Duodenal mucosa (tissue), 2 donors: ENCODE measurements at regions not wholly inside any gene's neighbourhood (a gene's known extent, or its start where the extent isn't known, plus 50 kb on each side); places are given as distances from the start of the nearest gene placed in this dataset.

Experiments used
- H3K27ac ChIP-seq: one replicate; pipeline ENCODE4 v1.7.0; 2013; ENCODE audit warnings: low read depth, low read length
- H3K27me3 ChIP-seq, 2 donors: one replicate each; pipeline ENCODE4 v1.7.0; 2013; ENCODE audit warnings: low read length in 2 of 2, control low read depth in 1 of 2; ENCODE audit not compliant: insufficient read depth in 2 of 2, control insufficient read depth in 1 of 2
- H3K36me3 ChIP-seq, 2 donors: one replicate each; pipeline ENCODE4 v1.7.0; 2013; ENCODE audit warnings: low read length in 2 of 2, control low read depth in 1 of 2; ENCODE audit not compliant: insufficient read depth in 2 of 2, control insufficient read depth in 1 of 2
- H3K4me1 ChIP-seq, 2 donors: one replicate each; pipeline ENCODE4 v1.7.0; 2013; ENCODE audit warnings: low read length in 2 of 2, control low read depth in 1 of 2; ENCODE audit not compliant: insufficient read depth in 2 of 2, control insufficient read depth in 1 of 2
- H3K4me3 ChIP-seq, 2 donors: one replicate each; pipeline ENCODE4 v1.7.0; 2013; ENCODE audit warnings: low read length in 2 of 2, low read depth in 1 of 2
- H3K9ac ChIP-seq, 2 donors: one replicate each; pipeline ENCODE4 v1.7.0; 2013; ENCODE audit warnings: low read length in 2 of 2, low read depth in 1 of 2
- H3K9me3 ChIP-seq, 2 donors: one replicate each; pipeline ENCODE4 v1.7.0; 2013; ENCODE audit warnings: low read length in 2 of 2, control low read depth in 1 of 2; ENCODE audit not compliant: control insufficient read depth in 1 of 2

- H3K4me1 ChIP-seq = peaks cover 9 to 10% of the 10 kb centered on the region in 2 donors
- peaks cover 11 to 27% of the 10 kb centered on the region in 2 donors for H3K27me3 ChIP-seq
- H3K4me3 ChIP-seq = no peak overlapping the region
- H3K9ac ChIP-seq = no peak overlapping the region
- H3K36me3 ChIP-seq = no peaks in the 10 kb centered on the region
- no peak overlapping the region for H3K27ac ChIP-seq
- no peaks in the 10 kb centered on the region for H3K9me3 ChIP-seq
These were observed 102.1 kb downstream of the UCHL1 start for GRCh38 chr4:41358647-41359421.

- Histone ChIP-seq H3K4me1 (peaks cover 9 to 10% of the 10 kb centered on the region in 2 donors), H3K27me3 (peaks cover 11 to 27% of the 10 kb centered on the region in 2 donors), H3K27ac (no peak overlapping the region)
These were observed 102.7 kb downstream of the UCHL1 start for GRCh38 chr4:41359422-41359775.

GRCh38 chr4:41359836-41360213, 103.1 kb downstream of the UCHL1 start:
- no peak overlapping the region for H3K9ac ChIP-seq

More at GRCh38 chr4:41359422-41359775, 102.7 kb downstream of the UCHL1 start:
- H3K9ac ChIP-seq = no peak overlapping the region
- no peaks in the 10 kb centered on the region for H3K36me3 ChIP-seq
- no peaks in the 10 kb centered on the region for H3K9me3 ChIP-seq
- H3K4me3 ChIP-seq = no peak overlapping the region

GRCh38 chr4:41360214-41360920, 103.6 kb downstream of the UCHL1 start:
- H3K9me3 ChIP-seq = no peaks in the 10 kb centered on the region
- no peak overlapping the region for H3K27ac ChIP-seq
- H3K4me1 ChIP-seq = peaks cover 9 to 10% of the 10 kb centered on the region in 2 donors
- H3K27me3 ChIP-seq = peaks cover 11 to 32% of the 10 kb centered on the region in 2 donors
- no peaks in the 10 kb centered on the region for H3K36me3 ChIP-seq
- H3K4me3 ChIP-seq = peak overlapping the region; percentile 75 to 76
- peak overlapping the region in 1 of 2 donors; percentile 51 for H3K9ac ChIP-seq

More at GRCh38 chr4:41359836-41360213, 103.1 kb downstream of the UCHL1 start:
- Histone ChIP-seq H3K27me3 (peaks cover 11 to 27% of the 10 kb centered on the region in 2 donors), H3K27ac (no peak overlapping the region), H3K9me3 (no peaks in the 10 kb centered on the region), H3K4me1 (peaks cover 9 to 10% of the 10 kb centered on the region in 2 donors), H3K4me3 (peak overlapping the region; percentile 59 to 75), H3K36me3 (no peaks in the 10 kb centered on the region)

GRCh38 chr4:41360921-41361793, 104.4 kb downstream of the UCHL1 start:
- H3K27me3 ChIP-seq = peaks cover 11 to 36% of the 10 kb centered on the region in 2 donors
- no peaks in the 10 kb centered on the region for H3K9me3 ChIP-seq
- H3K36me3 ChIP-seq = no peaks in the 10 kb centered on the region
- peak overlapping the region; percentile 37 to 63 for H3K9ac ChIP-seq
- peak overlapping the region; percentile 14 for H3K27ac ChIP-seq
- H3K4me1 ChIP-seq = peaks cover 9 to 10% of the 10 kb centered on the region in 2 donors
- H3K4me3 ChIP-seq = peak overlapping the region; percentile 75 to 76

GRCh38 chr4:41361794-41362526, 105.2 kb downstream of the UCHL1 start:
- H3K4me1 ChIP-seq = peaks cover 9 to 10% of the 10 kb centered on the region in 2 donors
- H3K27me3 ChIP-seq = peaks cover 11 to 36% of the 10 kb centered on the region in 2 donors
- peak overlapping the region; percentile 37 to 63 for H3K9ac ChIP-seq
- H3K27ac ChIP-seq = peak overlapping the region; percentile 14
- H3K4me3 ChIP-seq = peak overlapping the region; percentile 75 to 76
- no peaks in the 10 kb centered on the region for H3K9me3 ChIP-seq
- no peaks in the 10 kb centered on the region for H3K36me3 ChIP-seq

- H3K27me3 ChIP-seq = peaks cover 11 to 36% of the 10 kb centered on the region in 2 donors
- H3K9me3 ChIP-seq = no peaks in the 10 kb centered on the region
- H3K4me1 ChIP-seq = peaks cover 9 to 10% of the 10 kb centered on the region in 2 donors
- H3K36me3 ChIP-seq = no peaks in the 10 kb centered on the region
- H3K27ac ChIP-seq = no peak overlapping the region
- no peak overlapping the region for H3K9ac ChIP-seq
- peak overlapping the region in 1 of 2 donors; percentile 14 for H3K4me3 ChIP-seq
These were observed 106.1 kb downstream of the UCHL1 start for GRCh38 chr4:41362621-41363383.

- Histone ChIP-seq H3K9ac (no peak overlapping the region), H3K4me3 (no peak overlapping the region), H3K27ac (no peak overlapping the region), H3K27me3 (peaks cover 11 to 33% of the 10 kb centered on the region in 2 donors), H3K9me3 (no peaks in the 10 kb centered on the region), H3K4me1 (peaks cover 9 to 10% of the 10 kb centered on the region in 2 donors), H3K36me3 (no peaks in the 10 kb centered on the region)
These were observed 106.8 kb downstream of the UCHL1 start for GRCh38 chr4:41363384-41363981.
